ENCODE measurements at regions not wholly inside any gene's neighbourhood (a gene's known extent, or its start where the extent isn't known, plus 50 kb on each side); places are given as distances from the start of the nearest gene placed in this dataset.

- H3K4me3 ChIP-seq (replicated peaks in 1 of 2; ENCODE audit: low read depth in 2 of 2, low read length in 2 of 2): no peak overlapping the region
- DNase-seq (ENCODE audit: low read depth in 2 of 2): peak; percentile 23 to 26
- TF ChIP-seq CTCF (IDR thresholded peaks at IDR 0.05; ENCODE audit: low read depth, low read length): no peak
Observed at GRCh38 chr3:193883551-193883950, 252.4 kb upstream of the HES1 start.

- no peak overlapping the region for H3K4me3 ChIP-seq (replicated peaks in 1 of 2; ENCODE audit: low read depth in 2 of 2, low read length in 2 of 2)
- DNase-seq (ENCODE audit: low read depth in 2 of 2): no peak
- no peak for TF ChIP-seq CTCF (IDR thresholded peaks at IDR 0.05; ENCODE audit: low read depth, low read length)
Observed at GRCh38 chr3:193884027-193884426, 251.9 kb upstream of the HES1 start.

- no peak for TF ChIP-seq CTCF (IDR thresholded peaks at IDR 0.05; ENCODE audit: low read depth, low read length)
- no peak for DNase-seq (ENCODE audit: low read depth in 2 of 2)
- no peak overlapping the region for H3K4me3 ChIP-seq (replicated peaks in 1 of 2; ENCODE audit: low read depth in 2 of 2, low read length in 2 of 2)
Observed at GRCh38 chr3:193884652-193885051, 251.3 kb upstream of the HES1 start.

GRCh38 chr3:193885832-193886231 lies 250.1 kb upstream of the HES1 start:
- no peak overlapping the region for H3K4me3 ChIP-seq (replicated peaks in 1 of 2; ENCODE audit: low read depth in 2 of 2, low read length in 2 of 2)
- TF ChIP-seq CTCF (IDR thresholded peaks at IDR 0.05; ENCODE audit: low read depth, low read length): no peak
- no peak for DNase-seq (ENCODE audit: low read depth in 2 of 2)

- no peak overlapping the region for H3K4me3 ChIP-seq (replicated peaks in 1 of 2; ENCODE audit: low read depth in 2 of 2, low read length in 2 of 2)
- DNase-seq (ENCODE audit: low read depth in 2 of 2): no peak
- TF ChIP-seq CTCF (IDR thresholded peaks at IDR 0.05; ENCODE audit: low read depth, low read length): no peak
Observed at GRCh38 chr3:193890016-193890897, 245.7 kb upstream of the HES1 start.

GRCh38 chr3:193894121-193894863 lies 241.7 kb upstream of the HES1 start:
- DNase-seq (ENCODE audit: low read depth in 2 of 2): peak; percentile 5 to 10

More at GRCh38 chr3:193894121-193894863, 241.7 kb upstream of the HES1 start:
- no peak for TF ChIP-seq CTCF (IDR thresholded peaks at IDR 0.05; ENCODE audit: low read depth, low read length)
- H3K4me3 ChIP-seq (replicated peaks in 1 of 2; ENCODE audit: low read depth in 2 of 2, low read length in 2 of 2): no peak overlapping the region
